HepG2 (cell line): ENCODE measurements at regions not wholly inside any gene's neighbourhood (a gene's known extent, or its start where the extent isn't known, plus 50 kb on each side); places are given as distances from the start of the nearest gene placed in this dataset.

ENCODE experiments used
- DPF2 ChIP-seq: sonication (generic); formaldehyde crosslinking; IDR thresholded peaks from 2 replicates; pipeline ENCODE4 v1.4.0; 2020; ENCODE audit warnings: mild to moderate bottlenecking, low read depth, missing genetic modification reagents, borderline replicate concordance
- TF ChIP-seq, protein P1 (sequence below): sonication (generic); formaldehyde crosslinking; IDR thresholded peaks from 2 replicates; pipeline ENCODE4 v1.4.0; 2020; ENCODE audit warnings: missing genetic modification reagents

DNA sequence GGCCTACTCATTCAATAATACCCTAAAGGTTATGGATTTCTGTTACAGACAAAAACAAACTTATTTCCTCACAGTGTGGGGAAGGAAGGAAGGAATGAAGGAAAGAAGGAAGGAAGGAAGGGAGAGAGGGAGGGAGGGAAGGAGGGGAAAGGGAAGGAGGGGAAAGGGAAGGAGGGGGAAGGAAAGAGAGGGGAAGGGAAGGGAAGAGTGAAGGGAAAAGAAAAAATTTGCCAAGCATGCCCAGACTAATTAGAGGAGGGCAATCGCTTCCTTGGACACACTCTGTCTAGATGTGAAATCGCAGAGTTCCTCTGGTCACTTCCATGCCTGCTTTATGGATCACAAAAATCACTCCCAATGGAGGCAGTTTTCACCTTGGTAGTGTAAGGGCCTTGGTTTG, 570.1 kb upstream of the SOX9 start:
- no peak for TF ChIP-seq DPF2 (CRISPR knock-in tag)
- TF ChIP-seq, protein P1, sequence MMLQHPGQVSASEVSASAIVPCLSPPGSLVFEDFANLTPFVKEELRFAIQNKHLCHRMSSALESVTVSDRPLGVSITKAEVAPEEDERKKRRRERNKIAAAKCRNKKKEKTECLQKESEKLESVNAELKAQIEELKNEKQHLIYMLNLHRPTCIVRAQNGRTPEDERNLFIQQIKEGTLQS (CRISPR knock-in tag) = no peak
